ENCODE measurements at regions not wholly inside any gene's neighbourhood (a gene's known extent, or its start where the extent isn't known, plus 50 kb on each side); places are given as distances from the start of the nearest gene placed in this dataset.

GRCh38 chrX:118182025-118182424, 65.4 kb upstream of the KLHL13 start:
- peaks cover 10% of the 10 kb centered on the region; the same call in 1 of the 2 replicates for H3K4me1 ChIP-seq (ENCODE audit: insufficient read depth)
- no peak overlapping the region for H2AFZ ChIP-seq
- Mint-ChIP-seq H3K27ac (no peak overlapping the region), H3K4me1 (peaks cover 26% of the 10 kb centered on the region), H3K4me3 (no peak overlapping the region), H3K36me3 (ENCODE audit: low read depth) (no peaks in the 10 kb centered on the region), H3K9me3 (no peaks in the 10 kb centered on the region), H3K27me3 (ENCODE audit: insufficient read depth, low read depth, poor library complexity) (peaks cover 1% of the 10 kb centered on the region)
- no peaks in the 10 kb centered on the region for H3K79me2 ChIP-seq (replicated peaks; ENCODE audit: insufficient read depth)
- DNase-seq (ENCODE audit: low spot score): no peak
- H3K4me3 ChIP-seq: no peak overlapping the region
- H3K36me3 ChIP-seq (ENCODE audit: insufficient read depth): no peaks in the 10 kb centered on the region
- H3F3A ChIP-seq (replicated peaks; ENCODE audit: low read depth): no peaks in the 10 kb centered on the region
- no peaks in the 10 kb centered on the region for H4K20me1 ChIP-seq (replicated peaks; ENCODE audit: insufficient read depth)
- no peak overlapping the region for H3K27ac ChIP-seq (ENCODE audit: low read depth)
- no peaks in the 10 kb centered on the region for H3K27me3 ChIP-seq (ENCODE audit: insufficient read depth)
- no peaks in the 10 kb centered on the region for H3K9me2 ChIP-seq (ENCODE audit: insufficient read depth)
- ATAC-seq: no peak
- peak overlapping the region; percentile 20; the same call in 1 of the 2 replicates for H3K4me2 ChIP-seq
- TF ChIP-seq EZH2phosphoT487 (IDR thresholded peaks at IDR 0.05; ENCODE audit: unreplicated experiment) (no peak), POLR2AphosphoS5 (IDR thresholded peaks at IDR 0.05; ENCODE audit: low read depth) (no peak), ZNF331 (CRISPR knock-in tag; IDR thresholded peaks at IDR 0.05; ENCODE audit: low read depth) (no peak)

- no peaks in the 10 kb centered on the region for H3K9me2 ChIP-seq (ENCODE audit: insufficient read depth)
- Mint-ChIP-seq H3K27ac (no peak overlapping the region), H3K36me3 (ENCODE audit: low read depth) (no peaks in the 10 kb centered on the region), H3K9me3 (no peaks in the 10 kb centered on the region), H3K4me3 (no peak overlapping the region), H3K4me1 (peaks cover 26% of the 10 kb centered on the region), H3K27me3 (ENCODE audit: insufficient read depth, low read depth, poor library complexity) (peaks cover 1% of the 10 kb centered on the region)
- no peaks in the 10 kb centered on the region for H3F3A ChIP-seq (replicated peaks; ENCODE audit: low read depth)
- peaks cover 10% of the 10 kb centered on the region; the same call in 1 of the 2 replicates for H3K4me1 ChIP-seq (ENCODE audit: insufficient read depth)
- H4K20me1 ChIP-seq (replicated peaks; ENCODE audit: insufficient read depth): no peaks in the 10 kb centered on the region
- H3K36me3 ChIP-seq (ENCODE audit: insufficient read depth): no peaks in the 10 kb centered on the region
- TF ChIP-seq JUNB (IDR thresholded peaks at IDR 0.05; ENCODE audit: unreplicated experiment) (no peak), CREB1 (CRISPR knock-in tag; IDR thresholded peaks at IDR 0.05; ENCODE audit: low read depth) (no peak), POLR2AphosphoS5 (IDR thresholded peaks at IDR 0.05; ENCODE audit: low read depth) (no peak), ETS1 (IDR thresholded peaks at IDR 0.05) (no peak), CTCF (conservative IDR thresholded peaks at IDR 0.05; ENCODE audit: low read depth in 2 of 2) (no peak), ZNF114 (CRISPR knock-in tag; IDR thresholded peaks at IDR 0.05) (no peak), EZH2 (IDR thresholded peaks at IDR 0.05; ENCODE audit: low read depth, unreplicated experiment) (no peak), REST (IDR thresholded peaks at IDR 0.05; ENCODE audit: unreplicated experiment) (no peak)
- H3K79me2 ChIP-seq (replicated peaks; ENCODE audit: insufficient read depth): no peaks in the 10 kb centered on the region
- H3K4me2 ChIP-seq: peak overlapping the region; percentile 20; the same call in 1 of the 2 replicates
- no peak overlapping the region for H3K4me3 ChIP-seq
- H3K27me3 ChIP-seq (ENCODE audit: insufficient read depth): no peaks in the 10 kb centered on the region
- no peak for ATAC-seq
- H2AFZ ChIP-seq: no peak overlapping the region
- no peak for DNase-seq (ENCODE audit: low spot score)
- H3K27ac ChIP-seq (ENCODE audit: low read depth): no peak overlapping the region
These were observed 66.1 kb upstream of the KLHL13 start for GRCh38 chrX:118182681-118183080.

Data from GM23338 (cell line).